ENCODE measurements at regions not wholly inside any gene's neighbourhood (a gene's known extent, or its start where the extent isn't known, plus 50 kb on each side); places are given as distances from the start of the nearest gene placed in this dataset.
"Not testable (repeated sequence)": the region's sequence is repeated elsewhere in the genome, so short reads cannot be mapped to it uniquely, and the experiment has no call there.

DNA sequence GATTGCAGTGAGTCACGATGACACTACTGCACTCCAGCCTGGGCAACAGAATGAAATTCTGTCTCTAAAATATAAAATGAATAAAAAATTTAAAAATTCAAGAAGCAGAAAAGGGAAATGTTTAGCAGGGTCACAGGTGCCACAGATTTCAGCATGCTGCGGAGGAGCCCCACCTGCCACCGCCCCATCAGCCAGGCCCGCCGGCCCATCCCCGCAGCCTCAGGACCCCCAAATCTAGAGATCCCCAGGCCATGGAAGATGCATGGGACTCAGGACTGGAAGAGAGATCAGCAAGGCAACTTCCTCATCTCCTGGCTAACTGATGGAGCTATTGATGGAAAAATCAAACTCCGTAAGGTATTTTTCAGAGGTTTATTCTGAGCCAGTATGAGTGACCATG is 208.2 kb downstream of the UQCRFS1 start:
- no peak for DNase-seq

DNA sequence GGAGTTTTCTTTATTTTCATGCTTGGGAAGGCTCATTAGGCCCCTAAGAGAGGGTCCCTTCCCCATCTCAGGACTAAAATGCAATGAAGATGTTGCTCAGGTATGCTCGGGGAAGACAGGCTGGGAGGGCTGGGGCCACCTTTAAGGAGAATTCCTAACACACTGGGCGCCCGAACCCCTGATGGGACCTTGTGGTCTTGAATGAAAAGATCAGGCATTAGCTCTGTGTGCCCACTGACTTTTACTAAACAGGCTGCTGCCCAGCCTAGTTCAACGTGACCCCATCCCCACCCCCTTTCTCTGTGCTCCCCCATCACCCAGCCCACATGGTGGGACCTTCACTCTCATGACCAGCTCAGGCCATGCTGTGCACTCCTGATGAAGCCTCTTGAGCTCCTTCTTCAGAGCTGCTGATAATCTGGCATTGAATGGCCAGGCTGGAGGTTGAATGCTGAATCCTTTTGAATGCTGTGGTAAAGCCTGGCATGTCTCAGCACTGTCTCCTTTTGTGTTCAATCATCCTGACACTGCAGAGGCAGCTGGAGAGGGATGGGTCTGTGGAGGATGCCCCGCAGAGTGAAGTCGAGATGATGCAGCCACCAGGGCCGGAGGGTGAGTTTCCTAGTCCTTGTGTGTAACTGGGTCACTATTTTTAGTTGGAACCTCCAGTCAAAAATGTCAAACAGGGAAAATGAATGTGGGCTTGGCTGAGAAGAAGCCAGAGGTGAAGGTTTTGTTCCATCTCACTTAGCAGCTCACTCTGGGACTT is 209.1 kb downstream of the UQCRFS1 start:
- no peak for DNase-seq

- no peak for DNase-seq
Measured at GRCh38 chr19:29002336-29002735, 210.6 kb downstream of the UQCRFS1 start.

- no peak for DNase-seq
Measured at GRCh38 chr19:29001597-29002245, 211.2 kb downstream of the UQCRFS1 start.

DNA sequence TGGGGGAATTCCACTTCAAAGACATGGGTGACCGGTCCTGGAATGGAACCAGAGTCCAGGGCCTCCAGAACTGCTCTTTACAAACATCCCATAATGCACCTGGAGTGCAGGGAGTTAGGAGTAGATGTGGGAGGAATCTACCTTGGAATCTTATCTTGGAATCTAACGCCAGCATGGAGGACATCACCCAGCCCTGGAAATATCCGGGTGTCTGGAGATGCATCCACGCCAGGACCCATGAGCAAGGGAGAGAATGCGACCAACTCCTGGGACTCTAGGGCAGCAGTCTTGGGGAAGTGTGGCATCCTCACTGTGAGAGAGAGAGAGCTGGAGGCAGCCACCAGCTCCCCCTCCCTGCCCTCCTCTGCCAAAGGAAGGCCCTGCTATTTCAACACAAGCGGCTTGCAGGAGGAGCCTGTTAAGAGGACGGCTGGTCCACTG is 211.8 kb downstream of the UQCRFS1 start:
- no peak for DNase-seq

DNA sequence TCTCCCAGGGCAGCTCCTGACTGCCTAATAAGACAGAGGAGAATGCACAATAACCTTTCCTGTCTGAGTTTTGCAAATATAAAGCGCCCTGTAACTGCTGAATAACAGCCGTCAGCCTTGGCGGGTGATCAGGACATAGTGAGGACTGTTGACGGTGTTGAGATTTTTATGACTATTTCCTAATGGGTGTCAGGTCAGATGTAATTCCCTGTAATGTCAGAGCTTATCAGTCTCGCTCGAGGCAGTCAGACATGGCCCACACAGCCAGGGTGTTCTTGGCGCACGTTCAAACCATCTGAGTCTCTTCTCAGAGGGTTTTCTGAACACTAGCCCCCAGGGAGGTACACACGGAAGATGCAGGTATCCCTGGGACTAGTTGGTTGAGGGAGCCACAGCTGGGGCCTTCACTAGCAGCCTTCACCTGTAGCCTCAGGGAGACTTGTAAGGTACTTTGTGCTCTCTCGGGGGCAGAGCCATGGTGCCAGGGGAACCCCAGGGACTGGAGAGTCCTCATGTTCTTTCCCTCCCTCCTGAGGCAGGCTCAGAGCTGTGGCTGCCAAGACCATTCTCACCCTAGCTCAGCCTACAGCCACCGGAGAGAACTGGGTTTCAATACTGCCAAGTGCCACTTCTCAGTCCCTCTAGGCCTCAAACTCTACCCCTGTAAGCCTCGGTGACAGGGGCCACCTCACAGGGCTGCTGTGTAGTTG is 213.1 kb downstream of the UQCRFS1 start:
- no peak for DNase-seq

DNA sequence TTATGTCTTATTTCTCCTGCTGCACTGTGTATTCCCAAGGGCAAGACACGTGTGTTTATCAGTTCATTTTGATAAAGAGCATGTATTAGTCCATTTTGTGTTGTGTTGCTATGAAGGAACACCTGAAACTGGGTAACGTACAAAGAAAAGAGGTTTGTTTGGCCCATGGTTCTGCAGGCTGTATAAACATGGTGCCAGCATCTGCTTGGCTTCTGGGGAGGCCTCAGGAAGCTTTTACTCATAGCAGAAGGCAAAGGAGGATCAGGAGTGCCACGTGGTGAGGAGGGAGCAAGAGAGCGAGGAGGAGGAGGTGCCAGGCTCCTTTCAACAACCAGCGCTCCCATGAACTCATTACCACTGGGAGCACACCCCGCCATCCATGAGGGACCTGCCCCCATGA is 214.0 kb downstream of the UQCRFS1 start:
- DNase-seq = no peak

- DNase-seq = not testable (repeated sequence)
Measured at GRCh38 chr19:28997866-28998265, 215.1 kb downstream of the UQCRFS1 start.

- DNase-seq = no peak
Measured at GRCh38 chr19:28990522-28990921, 222.4 kb downstream of the UQCRFS1 start.

DNA sequence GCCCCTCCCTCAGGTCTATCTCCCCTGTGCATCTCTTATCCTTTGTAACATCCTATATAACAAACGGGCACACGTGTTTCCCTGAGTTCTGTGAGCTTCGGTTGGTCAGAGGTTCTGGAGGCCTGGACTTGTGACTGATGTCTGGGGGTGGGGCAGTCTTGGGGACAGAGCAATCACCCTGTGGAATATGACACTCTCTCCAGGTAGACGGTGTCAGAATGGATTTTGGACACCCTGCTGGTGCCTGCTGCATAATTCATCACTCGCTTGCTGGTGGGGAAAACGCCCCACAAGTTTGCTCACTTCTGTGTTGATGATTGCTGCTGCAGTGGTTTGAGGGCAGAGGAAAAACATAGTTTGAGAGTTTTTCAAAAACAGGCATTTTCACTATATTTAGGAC is 223.2 kb downstream of the UQCRFS1 start:
- no peak for DNase-seq

GRCh38 chr19:28988066-28988465 is 224.9 kb downstream of the UQCRFS1 start:
- no peak for DNase-seq

GRCh38 chr19:28987177-28987576 is 225.8 kb downstream of the UQCRFS1 start:
- no peak for DNase-seq

DNA sequence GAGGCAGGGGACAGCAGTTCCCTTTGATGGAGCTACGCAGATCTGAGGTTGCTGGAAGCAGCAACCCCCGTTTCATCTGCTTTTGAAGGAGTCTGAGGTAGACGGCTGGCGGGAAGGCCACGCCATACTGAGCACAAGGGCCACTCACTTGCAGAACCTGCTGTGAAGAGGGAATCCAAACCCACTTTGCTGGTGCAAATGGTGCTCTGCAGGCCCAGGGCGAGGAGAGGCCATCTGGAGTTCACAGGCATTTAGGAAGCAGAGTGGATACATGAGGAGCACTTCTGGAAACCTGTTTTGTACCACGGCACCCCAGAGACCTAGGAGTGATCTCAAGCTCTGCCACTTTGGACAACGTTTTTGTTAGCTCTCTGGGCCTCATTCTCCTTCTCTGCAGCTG is 227.8 kb downstream of the UQCRFS1 start:
- no peak for DNase-seq

- no peak for DNase-seq
Measured at GRCh38 chr19:28984315-28984714, 228.6 kb downstream of the UQCRFS1 start.

DNA sequence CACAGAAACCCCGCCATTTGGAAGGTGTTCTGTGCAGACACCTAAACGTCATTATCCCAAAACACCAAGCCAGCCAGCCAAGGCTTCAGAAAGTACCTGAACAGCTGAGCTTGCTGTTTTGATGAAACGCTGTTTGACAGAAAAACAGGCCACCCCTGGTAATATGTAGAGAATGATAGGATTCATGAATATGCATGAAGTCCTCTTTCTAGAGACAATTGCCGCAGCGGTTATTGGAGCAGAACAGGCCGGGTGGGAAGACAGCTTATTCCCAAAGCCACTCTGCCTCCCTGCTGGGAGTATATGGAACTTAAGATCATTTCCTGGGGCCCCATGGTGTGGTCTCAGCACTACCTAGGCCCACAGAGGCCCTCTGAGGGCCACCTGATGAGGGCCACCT is 229.5 kb downstream of the UQCRFS1 start:
- DNase-seq = no peak

GRCh38 chr19:28981994-28982393 is 231.0 kb downstream of the UQCRFS1 start:
- no peak for DNase-seq

- no peak for DNase-seq
Measured at GRCh38 chr19:28981518-28981917, 231.4 kb downstream of the UQCRFS1 start.

- no peak for DNase-seq
Measured at GRCh38 chr19:28980236-28980868, 232.6 kb downstream of the UQCRFS1 start.

- DNase-seq = no peak
Measured at GRCh38 chr19:28977826-28978225, 235.1 kb downstream of the UQCRFS1 start.

- no peak for DNase-seq
Measured at GRCh38 chr19:28972058-28972852, 240.7 kb downstream of the UQCRFS1 start.

- no peak for DNase-seq
Measured at GRCh38 chr19:28971513-28971912, 241.4 kb downstream of the UQCRFS1 start.

- DNase-seq = no peak
Measured at GRCh38 chr19:28971049-28971448, 241.9 kb downstream of the UQCRFS1 start.

DNA sequence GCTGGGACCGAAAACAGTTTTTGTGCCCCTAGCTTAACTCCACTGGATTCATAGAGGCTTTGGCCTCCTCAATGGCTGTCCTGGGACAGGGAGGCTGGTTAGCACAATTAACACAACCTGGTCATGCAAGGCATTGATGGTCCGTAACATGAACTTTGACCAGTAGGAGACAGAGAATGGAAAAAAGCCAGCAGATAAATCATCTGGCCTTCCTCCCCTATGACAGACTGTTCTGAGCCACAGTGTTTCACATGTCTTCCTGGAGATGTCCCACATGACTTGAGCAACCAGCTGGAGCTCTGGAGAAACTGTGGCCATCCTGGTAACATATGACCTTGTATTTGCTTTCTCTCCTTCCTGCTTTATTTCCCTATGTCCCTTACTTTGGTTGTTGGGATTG is 244.2 kb downstream of the UQCRFS1 start:
- no peak for DNase-seq
